Mesenchymal stem cell (in vitro differentiated cells and primary cell): ENCODE measurements at regions not wholly inside any gene's neighbourhood (a gene's known extent, or its start where the extent isn't known, plus 50 kb on each side); places are given as distances from the start of the nearest gene placed in this dataset.

Source experiments
- DNase-seq: peaks from one replicate; pipeline ENCODE4 v3.0.0-alpha.2; 2013
- H2AFZ ChIP-seq: one replicate; pipeline ENCODE4 v1.6.1; 2013; ENCODE audit warnings: low read depth, mild to moderate bottlenecking, control low read depth, inconsistent platforms, low read length, moderate library complexity
- H2AK5ac ChIP-seq: 2 replicates; pipeline ENCODE4 v1.6.1; 2013; ENCODE audit warnings: low read length, moderate library complexity, mild to moderate bottlenecking, inconsistent platforms; ENCODE audit not compliant: severe bottlenecking
- H2BK120ac ChIP-seq: one replicate; pipeline ENCODE4 v1.6.1; 2013; ENCODE audit warnings: low read depth, mild to moderate bottlenecking, inconsistent platforms, low read length, moderate library complexity
- H2BK12ac ChIP-seq, 2 experiments: one replicate each; pipeline ENCODE4 v1.6.1; 2013; ENCODE audit warnings: inconsistent platforms in 2 of 2, low read length in 2 of 2, mild to moderate bottlenecking in 2 of 2, moderate library complexity in 2 of 2, control low read depth in 1 of 2
- H2BK15ac ChIP-seq: one replicate; pipeline ENCODE4 v1.6.1; 2013; ENCODE audit warnings: mild to moderate bottlenecking, low read depth, inconsistent platforms; ENCODE audit not compliant: poor library complexity, severe bottlenecking
- H2BK5ac ChIP-seq: 2 replicates; pipeline ENCODE4 v1.6.1; 2013; ENCODE audit warnings: low read depth, mild to moderate bottlenecking, low read length, control low read depth, inconsistent platforms; ENCODE audit not compliant: poor library complexity, severe bottlenecking
- H3K14ac ChIP-seq, 2 experiments: one replicate each; pipeline ENCODE4 v1.6.1; 2013; ENCODE audit warnings: inconsistent platforms in 2 of 2, low read length in 2 of 2, control low read depth in 1 of 2, mild to moderate bottlenecking in 1 of 2, moderate library complexity in 1 of 2
- H3K18ac ChIP-seq, 2 experiments: one replicate each; pipeline ENCODE4 v1.6.1; 2013; ENCODE audit warnings: inconsistent platforms in 2 of 2, low read length in 2 of 2, control low read depth in 1 of 2, low read depth in 1 of 2, mild to moderate bottlenecking in 1 of 2
- H3K23ac ChIP-seq, 2 experiments: one replicate each; pipeline ENCODE4 v1.6.1; 2013; ENCODE audit warnings: inconsistent platforms in 2 of 2, low read length in 2 of 2, mild to moderate bottlenecking in 2 of 2, moderate library complexity in 2 of 2, control low read depth in 1 of 2
- H3K27ac ChIP-seq: 2 replicates; pipeline ENCODE4 v1.5.1; 2013; ENCODE audit warnings: mild to moderate bottlenecking, moderate library complexity, low read length, control low read depth, inconsistent platforms; ENCODE audit not compliant: poor library complexity, severe bottlenecking
- H3K27me3 ChIP-seq, 2 experiments: 2 replicates each; pipeline versions ENCODE4 v1.6.1 to v1.7.0; 2013; ENCODE audit warnings: low read length in 2 of 2, mild to moderate bottlenecking in 2 of 2, moderate library complexity in 2 of 2, control low read depth in 1 of 2, inconsistent platforms in 1 of 2; ENCODE audit not compliant: control insufficient read depth in 1 of 2, insufficient read depth in 1 of 2
- H3K36me3 ChIP-seq, 2 experiments: 2 replicates each; pipeline versions ENCODE4 v1.6.1 to v1.7.0; 2013; ENCODE audit warnings: low read length in 2 of 2, control low read depth in 1 of 2, inconsistent platforms in 1 of 2, low read depth in 1 of 2, mild to moderate bottlenecking in 1 of 2; ENCODE audit not compliant: insufficient read depth in 2 of 2, control insufficient read depth in 1 of 2
- H3K4ac ChIP-seq, 2 experiments: one replicate each; pipeline ENCODE4 v1.6.1; 2013; ENCODE audit warnings: inconsistent platforms in 2 of 2, low read length in 2 of 2, mild to moderate bottlenecking in 2 of 2, moderate library complexity in 2 of 2, control low read depth in 1 of 2, low read depth in 1 of 2
- H3K4me1 ChIP-seq: 2 replicates; pipeline ENCODE4 v1.6.1; 2013; ENCODE audit warnings: low read depth, low read length, control low read depth; ENCODE audit not compliant: control insufficient read depth, insufficient read depth
- H3K4me2 ChIP-seq: 2 replicates; pipeline ENCODE4 v1.6.1; 2013; ENCODE audit warnings: low read length, mild to moderate bottlenecking, inconsistent platforms; ENCODE audit not compliant: poor library complexity, severe bottlenecking
- H3K4me3 ChIP-seq, 2 experiments: 2 replicates each; pipeline versions ENCODE4 v1.5.1 to v1.7.0; 2013; ENCODE audit warnings: low read length in 2 of 2, mild to moderate bottlenecking in 2 of 2, control low read depth in 1 of 2, low read depth in 1 of 2; ENCODE audit not compliant: insufficient read depth in 1 of 2
- H3K79me1 ChIP-seq: replicated peaks from 2 replicates; pipeline ENCODE4 v1.6.1; 2013; ENCODE audit warnings: mild to moderate bottlenecking, control low read depth, low read length, inconsistent platforms; ENCODE audit not compliant: poor library complexity, severe bottlenecking
- H3K9ac ChIP-seq: 2 replicates; pipeline ENCODE4 v1.7.0; 2013; ENCODE audit warnings: mild to moderate bottlenecking, low read length, moderate library complexity
- H3K9me3 ChIP-seq: 2 replicates; pipeline ENCODE4 v1.7.0; 2013; ENCODE audit warnings: mild to moderate bottlenecking, low read length; ENCODE audit not compliant: control insufficient read depth
- H4K8ac ChIP-seq: one replicate; pipeline ENCODE4 v1.6.1; 2013; ENCODE audit warnings: inconsistent platforms, mild to moderate bottlenecking, low read length, moderate library complexity
- H4K91ac ChIP-seq: one replicate; pipeline ENCODE4 v1.6.1; 2013; ENCODE audit warnings: mild to moderate bottlenecking, low read length, inconsistent platforms
- WGBS: methylation state at CpG from one replicate; pipeline ENCODE4 v1.1.7; 2013; ENCODE audit warnings: mixed read lengths; 5-methylcytosine and 5-hydroxymethylcytosine counted together

DNA sequence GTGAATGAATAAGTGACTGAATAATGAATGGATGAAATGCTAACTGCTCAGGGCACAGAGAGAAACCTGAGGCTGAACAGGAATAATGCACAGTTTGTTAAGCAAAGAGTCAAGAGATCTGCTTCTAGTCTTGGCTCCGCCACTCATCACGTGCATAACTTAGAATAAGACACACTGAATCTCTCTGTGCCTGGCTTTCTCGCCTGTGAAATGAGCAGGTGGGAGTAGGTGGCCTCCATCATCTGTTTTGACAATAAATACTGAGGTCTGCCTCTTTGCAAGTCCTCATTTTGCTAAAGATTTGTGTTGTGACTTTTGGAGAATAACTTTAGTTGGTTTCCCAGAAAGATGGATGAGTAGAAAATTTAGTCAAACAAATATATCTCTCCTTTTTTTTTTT, 318.0 kb downstream of the FBXW7 start:
- WGBS, result 82% methylated on average over 3 of the region's 3 CpGs
- Histone ChIP-seq H3K4me3 (no peak overlapping the region), H2BK12ac (no peak overlapping the region)

GRCh38 chr4:152211936-152212653, 323.8 kb downstream of the FBXW7 start:
- Histone ChIP-seq H3K9me3 (peaks cover 24% of the 10 kb centered on the region), H3K4me2 (no peak overlapping the region), H3K9ac (no peak overlapping the region), H3K27ac (no peak overlapping the region), H2BK15ac (no peak overlapping the region), H2AK5ac (no peak overlapping the region), H3K27me3 (no peaks in the 10 kb centered on the region), H3K79me1 (no peaks in the 10 kb centered on the region), H2AFZ (no peak overlapping the region), H4K91ac (no peak overlapping the region), H3K4me1 (peaks cover 1% of the 10 kb centered on the region), H3K4me3 (no peak overlapping the region), H4K8ac (no peak overlapping the region), H3K23ac (no peak overlapping the region), H3K14ac (no peak overlapping the region), H2BK5ac (no peak overlapping the region), H2BK120ac (no peak overlapping the region), H3K18ac (no peak overlapping the region), H2BK12ac (no peak overlapping the region), H3K4ac (no peak overlapping the region), H3K36me3 (no peaks in the 10 kb centered on the region)
- 49% methylated on average over 5 of the region's 7 CpGs for WGBS
- DNase-seq, result no peak

More for the DNA sequence above, 318.0 kb downstream of the FBXW7 start:
- Histone ChIP-seq H2BK15ac (no peak overlapping the region), H2AFZ (no peak overlapping the region), H3K9ac (no peak overlapping the region), H3K23ac (no peak overlapping the region), H3K4me2 (no peak overlapping the region), H4K91ac (no peak overlapping the region), H3K27me3 (no peaks in the 10 kb centered on the region), H3K18ac (no peak overlapping the region), H3K27ac (no peak overlapping the region), H3K4me1 (no peaks in the 10 kb centered on the region), H2AK5ac (no peak overlapping the region), H3K14ac (no peak overlapping the region), H3K36me3 (no peaks in the 10 kb centered on the region), H2BK120ac (no peak overlapping the region), H3K79me1 (no peaks in the 10 kb centered on the region), H3K9me3 (peaks cover 27% of the 10 kb centered on the region), H4K8ac (no peak overlapping the region), H2BK5ac (no peak overlapping the region), H3K4ac (no peak overlapping the region)
- no peak for DNase-seq

DNA sequence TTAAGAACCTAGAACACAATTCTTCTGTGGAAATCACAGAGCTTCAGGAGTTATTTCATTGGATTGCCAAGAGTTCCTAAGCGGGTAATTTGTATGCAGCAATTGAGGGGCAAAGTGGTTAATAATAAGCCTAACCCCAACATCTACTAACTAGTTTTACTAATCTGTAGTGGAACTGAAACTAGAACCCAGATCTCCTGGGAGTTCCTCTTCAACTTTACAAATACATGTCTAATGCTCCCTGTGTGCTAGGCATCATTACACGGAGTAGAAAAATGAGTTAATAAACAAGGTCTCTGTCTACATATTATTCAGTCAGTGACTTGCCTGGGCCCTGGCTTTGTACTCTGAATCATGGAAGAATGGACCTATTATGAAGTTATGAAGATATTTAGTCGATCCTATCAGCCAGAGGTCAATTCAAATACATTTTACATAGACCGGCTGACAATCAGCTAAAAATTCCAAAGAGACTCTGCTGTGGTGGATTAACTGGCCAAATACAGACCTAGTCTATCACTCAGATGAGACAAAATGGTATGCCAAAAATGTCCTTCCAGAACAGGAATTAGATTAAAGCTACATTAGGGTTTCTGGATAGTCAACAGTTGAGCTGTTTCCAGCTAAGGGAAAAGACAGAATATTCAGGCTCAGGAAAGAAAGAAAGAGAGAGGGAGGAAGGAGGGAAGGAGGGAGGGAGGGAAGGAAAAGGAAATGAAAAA, 326.0 kb downstream of the FBXW7 start:
- Histone ChIP-seq H3K4ac (no peak overlapping the region), H3K9ac (no peak overlapping the region), H3K4me2 (no peak overlapping the region), H4K8ac (no peak overlapping the region), H3K4me1 (peaks cover 3% of the 10 kb centered on the region), H3K23ac (no peak overlapping the region), H3K36me3 (no peaks in the 10 kb centered on the region), H3K79me1 (no peaks in the 10 kb centered on the region), H2BK120ac (no peak overlapping the region), H2BK5ac (no peak overlapping the region), H3K4me3 (no peak overlapping the region), H2BK12ac (no peak overlapping the region), H4K91ac (no peak overlapping the region), H3K18ac (no peak overlapping the region), H2AK5ac (no peak overlapping the region), H2BK15ac (no peak overlapping the region), H2AFZ (no peak overlapping the region), H3K27me3 (no peaks in the 10 kb centered on the region), H3K14ac (no peak overlapping the region), H3K9me3 (peaks cover 14% of the 10 kb centered on the region), H3K27ac (no peak overlapping the region)
- DNase-seq, result no peak
- 93% methylated on average over 3 of the region's 4 CpGs for WGBS

GRCh38 chr4:152207378-152207720, 328.5 kb downstream of the FBXW7 start:
- Histone ChIP-seq H3K4me3 (no peak overlapping the region), H2BK120ac (no peak overlapping the region), H3K14ac (no peak overlapping the region), H3K4me1 (peaks cover 3% of the 10 kb centered on the region), H3K4ac (no peak overlapping the region), H3K79me1 (no peaks in the 10 kb centered on the region), H4K8ac (no peak overlapping the region), H2AFZ (no peak overlapping the region), H3K23ac (no peak overlapping the region), H2BK5ac (no peak overlapping the region), H3K18ac (no peak overlapping the region), H3K27me3 (no peaks in the 10 kb centered on the region), H2BK15ac (no peak overlapping the region), H4K91ac (no peak overlapping the region), H3K4me2 (no peak overlapping the region), H3K36me3 (no peaks in the 10 kb centered on the region), H3K27ac (no peak overlapping the region), H3K9ac (no peak overlapping the region), H2BK12ac (no peak overlapping the region), H2AK5ac (no peak overlapping the region), H3K9me3 (no peaks in the 10 kb centered on the region)
- WGBS, result 96% methylated on average over 2 of the region's 2 CpGs
- DNase-seq, result no peak
